ENCODE measurements at regions not wholly inside any gene's neighbourhood (a gene's known extent, or its start where the extent isn't known, plus 50 kb on each side); places are given as distances from the start of the nearest gene placed in this dataset.

DNA sequence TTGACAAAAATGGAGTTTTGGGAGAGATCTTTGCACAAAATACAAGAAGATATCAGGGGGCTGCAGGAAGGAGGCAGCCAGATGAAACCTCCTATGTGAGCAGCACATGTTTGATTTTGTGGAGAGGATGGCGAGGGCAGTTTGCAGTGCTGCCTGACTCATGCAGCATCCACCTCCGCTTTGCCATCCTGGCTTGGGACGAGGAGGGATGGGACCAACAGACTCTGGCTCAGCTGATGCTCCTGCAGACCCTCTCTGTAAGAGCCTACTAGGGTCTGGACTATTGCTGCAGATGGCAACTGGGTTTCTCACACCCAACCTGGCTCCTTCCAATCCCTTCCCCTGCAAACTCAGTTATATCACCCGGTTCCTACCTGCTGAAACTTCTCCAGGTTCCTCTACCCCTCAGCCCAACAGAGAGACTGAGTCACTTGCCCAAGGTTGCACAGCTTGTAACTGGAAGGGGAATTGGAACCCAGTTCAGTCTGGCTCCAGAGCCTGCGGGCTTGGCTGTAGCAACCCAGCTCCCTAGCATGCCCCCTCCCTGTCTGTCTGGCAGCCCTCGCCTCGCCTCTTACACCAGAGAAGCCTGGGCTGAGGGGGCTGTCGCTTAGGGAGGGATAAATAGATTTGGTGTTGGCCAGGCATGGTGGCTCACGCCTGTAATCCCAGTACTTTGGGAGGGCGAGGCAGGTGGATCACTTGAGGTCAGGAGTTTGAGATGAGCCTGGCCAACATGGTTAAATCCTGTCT lies 205.8 kb downstream of the PTPRU start:
- H3K4me1 ChIP-seq (ENCODE audit: control insufficient read depth, insufficient read depth, low read length), result no peaks in the 10 kb centered on the region
- H3K27ac ChIP-seq (ENCODE audit: control insufficient read depth, insufficient read depth), result no peak overlapping the region
- no peak overlapping the region for H3K4me3 ChIP-seq
- DNase-seq (ENCODE audit: low read depth, low spot score) (no peak), ATAC-seq (no peak), FAIRE-seq (no peak)
- H3K27me3 ChIP-seq (replicated peaks in 1 of 2; ENCODE audit: control insufficient read depth in 2 of 2, insufficient read depth in 2 of 2, low read length in 1 of 2), result peaks cover 0 to 2% of the 10 kb centered on the region in 2 experiments; a peak in 2 of 4 replicates
- intact Hi-C loops (cut with micrococcal nuclease; ENCODE audit: unreplicated experiment), result no loop called here
- H3K4me2 ChIP-seq (ENCODE audit: control insufficient read depth, insufficient read depth), result no peak overlapping the region
- no peaks in the 10 kb centered on the region for H3K9me3 ChIP-seq (replicated peaks; ENCODE audit: control insufficient read depth, insufficient read depth, low read length)
- no peaks in the 10 kb centered on the region for H4K20me1 ChIP-seq (ENCODE audit: control insufficient read depth, insufficient read depth)
- ChIA-PET SMC1A (ENCODE audit: uncharacterized antibody, unreplicated experiment) (no interaction called here), CTCF (no interaction called here), POLR2A (no interaction called here), RAD21 (ENCODE audit: unreplicated experiment) (no interaction called here)
- H3K79me2 ChIP-seq (ENCODE audit: control insufficient read depth, insufficient read depth, low read length), result no peaks in the 10 kb centered on the region
- no peak overlapping the region for H2AFZ ChIP-seq (ENCODE audit: control insufficient read depth, low read depth, low read length)
- in situ Hi-C loops (cut with MboI), result no loop called here
- no peak overlapping the region for H3K9ac ChIP-seq (ENCODE audit: control insufficient read depth, insufficient read depth, low read length)
- no peaks in the 10 kb centered on the region for H3K36me3 ChIP-seq (ENCODE audit: control insufficient read depth in 2 of 2, insufficient read depth in 2 of 2, low read length in 1 of 2)
- no TSS peak for BruUV-seq (replicated peaks)
- 17% methylated on average over 8 of the region's 10 CpGs for WGBS (ENCODE audit: insufficient coverage, insufficient replicate concordance, low lambda C conversion rate, missing lambda C conversion rate)
- no peak for TF ChIP-seq ZZZ3 (IDR thresholded peaks at IDR 0.05; ENCODE audit: control insufficient read depth, insufficient read length, low read depth)
- TF ChIP-seq BRCA1 (IDR thresholded peaks at IDR 0.05; ENCODE audit: low read depth, low read length), result no peak
- TF ChIP-seq CEBPB (IDR thresholded peaks at IDR 0.05; ENCODE audit: borderline replicate concordance in 1 of 2, low read depth in 2 of 2, low read length in 2 of 2), result no peak
- TF ChIP-seq, protein P1, sequence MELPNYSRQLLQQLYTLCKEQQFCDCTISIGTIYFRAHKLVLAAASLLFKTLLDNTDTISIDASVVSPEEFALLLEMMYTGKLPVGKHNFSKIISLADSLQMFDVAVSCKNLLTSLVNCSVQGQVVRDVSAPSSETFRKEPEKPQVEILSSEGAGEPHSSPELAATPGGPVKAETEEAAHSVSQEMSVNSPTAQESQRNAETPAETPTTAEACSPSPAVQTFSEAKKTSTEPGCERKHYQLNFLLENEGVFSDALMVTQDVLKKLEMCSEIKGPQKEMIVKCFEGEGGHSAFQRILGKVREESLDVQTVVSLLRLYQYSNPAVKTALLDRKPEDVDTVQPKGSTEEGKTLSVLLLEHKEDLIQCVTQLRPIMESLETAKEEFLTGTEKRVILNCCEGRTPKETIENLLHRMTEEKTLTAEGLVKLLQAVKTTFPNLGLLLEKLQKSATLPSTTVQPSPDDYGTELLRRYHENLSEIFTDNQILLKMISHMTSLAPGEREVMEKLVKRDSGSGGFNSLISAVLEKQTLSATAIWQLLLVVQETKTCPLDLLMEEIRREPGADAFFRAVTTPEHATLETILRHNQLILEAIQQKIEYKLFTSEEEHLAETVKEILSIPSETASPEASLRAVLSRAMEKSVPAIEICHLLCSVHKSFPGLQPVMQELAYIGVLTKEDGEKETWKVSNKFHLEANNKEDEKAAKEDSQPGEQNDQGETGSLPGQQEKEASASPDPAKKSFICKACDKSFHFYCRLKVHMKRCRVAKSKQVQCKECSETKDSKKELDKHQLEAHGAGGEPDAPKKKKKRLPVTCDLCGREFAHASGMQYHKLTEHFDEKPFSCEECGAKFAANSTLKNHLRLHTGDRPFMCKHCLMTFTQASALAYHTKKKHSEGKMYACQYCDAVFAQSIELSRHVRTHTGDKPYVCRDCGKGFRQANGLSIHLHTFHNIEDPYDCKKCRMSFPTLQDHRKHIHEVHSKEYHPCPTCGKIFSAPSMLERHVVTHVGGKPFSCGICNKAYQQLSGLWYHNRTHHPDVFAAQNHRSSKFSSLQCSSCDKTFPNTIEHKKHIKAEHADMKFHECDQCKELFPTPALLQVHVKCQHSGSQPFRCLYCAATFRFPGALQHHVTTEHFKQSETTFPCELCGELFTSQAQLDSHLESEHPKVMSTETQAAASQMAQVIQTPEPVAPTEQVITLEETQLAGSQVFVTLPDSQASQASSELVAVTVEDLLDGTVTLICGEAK (IDR thresholded peaks at IDR 0.05; ENCODE audit: borderline replicate concordance), result no peak
- TF ChIP-seq ZNF24 (IDR thresholded peaks at IDR 0.05), result no peak
- TF ChIP-seq WRNIP1 (IDR thresholded peaks at IDR 0.05; ENCODE audit: borderline replicate concordance, low read depth, low read length), result no peak
- no peak for TF ChIP-seq CBX5 (IDR thresholded peaks at IDR 0.05; ENCODE audit: low read depth)
- TF ChIP-seq STAT3 (IDR thresholded peaks at IDR 0.05; ENCODE audit: low read depth, low read length), result no peak
- no peak for TF ChIP-seq RAD21 (IDR thresholded peaks at IDR 0.05; ENCODE audit: insufficient read depth, low read depth, low read length)
- TF ChIP-seq CREM (IDR thresholded peaks at IDR 0.05; ENCODE audit: low read depth), result no peak
- TF ChIP-seq, protein P2, sequence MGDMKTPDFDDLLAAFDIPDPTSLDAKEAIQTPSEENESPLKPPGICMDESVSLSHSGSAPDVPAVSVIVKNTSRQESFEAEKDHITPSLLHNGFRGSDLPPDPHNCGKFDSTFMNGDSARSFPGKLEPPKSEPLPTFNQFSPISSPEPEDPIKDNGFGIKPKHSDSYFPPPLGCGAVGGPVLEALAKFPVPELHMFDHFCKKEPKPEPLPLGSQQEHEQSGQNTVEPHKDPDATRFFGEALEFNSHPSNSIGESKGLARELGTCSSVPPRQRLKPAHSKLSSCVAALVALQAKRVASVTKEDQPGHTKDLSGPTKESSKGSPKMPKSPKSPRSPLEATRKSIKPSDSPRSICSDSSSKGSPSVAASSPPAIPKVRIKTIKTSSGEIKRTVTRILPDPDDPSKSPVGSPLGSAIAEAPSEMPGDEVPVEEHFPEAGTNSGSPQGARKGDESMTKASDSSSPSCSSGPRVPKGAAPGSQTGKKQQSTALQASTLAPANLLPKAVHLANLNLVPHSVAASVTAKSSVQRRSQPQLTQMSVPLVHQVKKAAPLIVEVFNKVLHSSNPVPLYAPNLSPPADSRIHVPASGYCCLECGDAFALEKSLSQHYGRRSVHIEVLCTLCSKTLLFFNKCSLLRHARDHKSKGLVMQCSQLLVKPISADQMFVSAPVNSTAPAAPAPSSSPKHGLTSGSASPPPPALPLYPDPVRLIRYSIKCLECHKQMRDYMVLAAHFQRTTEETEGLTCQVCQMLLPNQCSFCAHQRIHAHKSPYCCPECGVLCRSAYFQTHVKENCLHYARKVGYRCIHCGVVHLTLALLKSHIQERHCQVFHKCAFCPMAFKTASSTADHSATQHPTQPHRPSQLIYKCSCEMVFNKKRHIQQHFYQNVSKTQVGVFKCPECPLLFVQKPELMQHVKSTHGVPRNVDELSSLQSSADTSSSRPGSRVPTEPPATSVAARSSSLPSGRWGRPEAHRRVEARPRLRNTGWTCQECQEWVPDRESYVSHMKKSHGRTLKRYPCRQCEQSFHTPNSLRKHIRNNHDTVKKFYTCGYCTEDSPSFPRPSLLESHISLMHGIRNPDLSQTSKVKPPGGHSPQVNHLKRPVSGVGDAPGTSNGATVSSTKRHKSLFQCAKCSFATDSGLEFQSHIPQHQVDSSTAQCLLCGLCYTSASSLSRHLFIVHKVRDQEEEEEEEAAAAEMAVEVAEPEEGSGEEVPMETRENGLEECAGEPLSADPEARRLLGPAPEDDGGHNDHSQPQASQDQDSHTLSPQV (IDR thresholded peaks at IDR 0.05), result no peak
- TF ChIP-seq, protein P3, sequence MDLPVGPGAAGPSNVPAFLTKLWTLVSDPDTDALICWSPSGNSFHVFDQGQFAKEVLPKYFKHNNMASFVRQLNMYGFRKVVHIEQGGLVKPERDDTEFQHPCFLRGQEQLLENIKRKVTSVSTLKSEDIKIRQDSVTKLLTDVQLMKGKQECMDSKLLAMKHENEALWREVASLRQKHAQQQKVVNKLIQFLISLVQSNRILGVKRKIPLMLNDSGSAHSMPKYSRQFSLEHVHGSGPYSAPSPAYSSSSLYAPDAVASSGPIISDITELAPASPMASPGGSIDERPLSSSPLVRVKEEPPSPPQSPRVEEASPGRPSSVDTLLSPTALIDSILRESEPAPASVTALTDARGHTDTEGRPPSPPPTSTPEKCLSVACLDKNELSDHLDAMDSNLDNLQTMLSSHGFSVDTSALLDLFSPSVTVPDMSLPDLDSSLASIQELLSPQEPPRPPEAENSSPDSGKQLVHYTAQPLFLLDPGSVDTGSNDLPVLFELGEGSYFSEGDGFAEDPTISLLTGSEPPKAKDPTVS (IDR thresholded peaks at IDR 0.05; ENCODE audit: low read depth, low read length), result no peak
- no peak for TF ChIP-seq MYB (IDR thresholded peaks at IDR 0.05; ENCODE audit: borderline replicate concordance, low read depth, low read length)
- no peak for TF ChIP-seq RCOR1 (conservative IDR thresholded peaks at IDR 0.05; ENCODE audit: low read depth, low read length)
- no peak for TF ChIP-seq ATF7 (IDR thresholded peaks at IDR 0.05; ENCODE audit: low read depth)
